OCI-LY1 (cell line): ENCODE measurements at regions not wholly inside any gene's neighbourhood (a gene's known extent, or its start where the extent isn't known, plus 50 kb on each side); places are given as distances from the start of the nearest gene placed in this dataset.

Experiments used
- H2AFZ ChIP-seq: fragments of 200-600 bp; sonication (generic), shearing (Covaris generic); 2 replicates; pipeline ENCODE4 v1.6.0; 2014; ENCODE audit warnings: antibody characterized with exemption, mild to moderate bottlenecking, low read length
- H3F3A ChIP-seq: fragments of 200-600 bp; sonication (generic), shearing (Covaris generic); 2 replicates; pipeline ENCODE4 v1.6.0; 2014; ENCODE audit warnings: mild to moderate bottlenecking, antibody characterized with exemption, low read length, moderate library complexity; ENCODE audit not compliant: insufficient read depth
- H3K27ac ChIP-seq: fragments of 200-600 bp; sonication (generic); 2 replicates; pipeline ENCODE4 v1.5.1; 2014; ENCODE audit warnings: low read length, mixed run types, mild to moderate bottlenecking, low read depth; ENCODE audit not compliant: poor library complexity, severe bottlenecking
- H3K27me3 ChIP-seq: fragments of 200-600 bp; sonication (generic); 2 replicates; pipeline ENCODE4 v1.6.0; 2014; ENCODE audit warnings: antibody characterized with exemption, mild to moderate bottlenecking, low read length, moderate library complexity; ENCODE audit not compliant: insufficient read depth
- H3K36me3 ChIP-seq: fragments of 200-600 bp; sonication (generic); 2 replicates; pipeline ENCODE4 v1.6.1; 2014; ENCODE audit warnings: mild to moderate bottlenecking, antibody characterized with exemption, low read length, moderate library complexity, mixed read lengths; ENCODE audit not compliant: insufficient read depth
- H3K4me1 ChIP-seq: fragments of 200-600 bp; sonication (generic); 2 replicates; pipeline ENCODE4 v1.5.1; 2014; ENCODE audit warnings: mild to moderate bottlenecking, low read length, moderate library complexity; ENCODE audit not compliant: insufficient read depth, severe bottlenecking
- H3K4me2 ChIP-seq: fragments of 200-600 bp; sonication (generic), shearing (Covaris generic); 2 replicates; pipeline ENCODE4 v1.6.1; 2014; ENCODE audit warnings: low read length
- H3K4me3 ChIP-seq: fragments of 200-600 bp; sonication (generic); 2 replicates; pipeline ENCODE4 v1.5.1; 2014; ENCODE audit warnings: low read length, low read depth, mild to moderate bottlenecking, mixed read lengths; ENCODE audit not compliant: poor library complexity, severe bottlenecking
- H3K79me2 ChIP-seq: fragments of 200-600 bp; shearing (Covaris generic); 2 replicates; pipeline ENCODE4 v1.6.1; 2016; ENCODE audit warnings: mixed run types, low read length, mixed read lengths; ENCODE audit not compliant: insufficient read depth
- H3K9ac ChIP-seq: fragments of 200-600 bp; sonication (generic), shearing (Covaris generic); 2 replicates; pipeline ENCODE4 v1.6.1; 2014; ENCODE audit warnings: mild to moderate bottlenecking, low read length, mixed read lengths
- H3K9me2 ChIP-seq: fragments of 200-600 bp; sonication (generic), shearing (Covaris generic); 2 replicates; pipeline ENCODE4 v1.6.1; 2014; ENCODE audit warnings: low read depth, mild to moderate bottlenecking, low read length, mixed read lengths
- H3K9me3 ChIP-seq: fragments of 200-600 bp; shearing (Covaris generic); 2 replicates; pipeline ENCODE4 v1.6.1; 2014; ENCODE audit warnings: low read length, mixed read lengths
- H4K20me1 ChIP-seq: fragments of 200-600 bp; sonication (generic), shearing (Covaris generic); 2 replicates; pipeline ENCODE4 v1.6.0; 2016; ENCODE audit warnings: mild to moderate bottlenecking, low read length; ENCODE audit not compliant: insufficient read depth
- CTCF ChIP-seq: fragments of 200-600 bp; sonication (generic), shearing (Covaris generic); IDR thresholded peaks from 2 replicates; pipeline ENCODE4 v1.5.1; 2017; ENCODE audit warnings: mild to moderate bottlenecking, antibody characterized with exemption, low read length, moderate library complexity, mixed read lengths
- EZH2 ChIP-seq: fragments of 200-600 bp; sonication (generic), shearing (Covaris generic); IDR thresholded peaks from 2 replicates; pipeline ENCODE4 v1.8.0; 2017; ENCODE audit warnings: borderline replicate concordance, mixed run types, mild to moderate bottlenecking, antibody characterized with exemption, low read length, moderate library complexity, mixed read lengths

- TF ChIP-seq CTCF: no peak
- no peak for TF ChIP-seq EZH2
- Histone ChIP-seq H2AFZ (no peak overlapping the region), H3F3A (no peaks in the 10 kb centered on the region), H3K27me3 (no peaks in the 10 kb centered on the region), H4K20me1 (no peaks in the 10 kb centered on the region), H3K27ac (no peak overlapping the region), H3K4me3 (no peak overlapping the region), H3K4me2 (no peak overlapping the region), H3K9ac (no peak overlapping the region), H3K79me2 (no peaks in the 10 kb centered on the region), H3K9me3 (no peaks in the 10 kb centered on the region), H3K36me3 (no peaks in the 10 kb centered on the region), H3K4me1 (no peaks in the 10 kb centered on the region), H3K9me2 (no peaks in the 10 kb centered on the region)
Observed at GRCh38 chr1:168397806-168398205, 117.1 kb downstream of the TBX19 start.

GRCh38 chr1:168396940-168397684 lies 116.4 kb downstream of the TBX19 start:
- H3K36me3 ChIP-seq: no peaks in the 10 kb centered on the region
- H3K27ac ChIP-seq: no peak overlapping the region
- no peak overlapping the region for H3K4me3 ChIP-seq
- H3K9me3 ChIP-seq: no peaks in the 10 kb centered on the region
- TF ChIP-seq CTCF: no peak
- TF ChIP-seq EZH2: no peak
- H3K4me1 ChIP-seq: no peaks in the 10 kb centered on the region
- H3K79me2 ChIP-seq: no peaks in the 10 kb centered on the region
- no peak overlapping the region for H2AFZ ChIP-seq
- H3K27me3 ChIP-seq: no peaks in the 10 kb centered on the region
- H4K20me1 ChIP-seq: no peaks in the 10 kb centered on the region
- H3K4me2 ChIP-seq: no peak overlapping the region
- no peaks in the 10 kb centered on the region for H3K9me2 ChIP-seq
- H3F3A ChIP-seq: no peaks in the 10 kb centered on the region
- no peak overlapping the region for H3K9ac ChIP-seq

GRCh38 chr1:168396508-168396907 lies 115.8 kb downstream of the TBX19 start:
- Histone ChIP-seq H3K36me3 (no peaks in the 10 kb centered on the region), H3K4me3 (no peak overlapping the region), H3K9me2 (no peaks in the 10 kb centered on the region), H3K79me2 (no peaks in the 10 kb centered on the region), H3K27me3 (no peaks in the 10 kb centered on the region), H3F3A (no peaks in the 10 kb centered on the region), H3K4me2 (no peak overlapping the region), H4K20me1 (no peaks in the 10 kb centered on the region), H3K4me1 (no peaks in the 10 kb centered on the region), H3K27ac (no peak overlapping the region), H3K9ac (no peak overlapping the region), H2AFZ (no peak overlapping the region), H3K9me3 (no peaks in the 10 kb centered on the region)
- TF ChIP-seq EZH2 (no peak), CTCF (no peak)
